DND-41 (cell line): ENCODE measurements at regions not wholly inside any gene's neighbourhood (a gene's known extent, or its start where the extent isn't known, plus 50 kb on each side); places are given as distances from the start of the nearest gene placed in this dataset.

ENCODE experiments used
- ATAC-seq: fragments of 200-7000 bp; cut with Tn5 transposase; 3 replicates; pipeline ENCODE4 v1.9.1; 2021; ENCODE audit warnings: low read depth; ENCODE audit not compliant: insufficient read depth
- DNase-seq: peaks from one replicate; pipeline ENCODE4 v3.0.0-alpha.2; 2020
- H2AFZ ChIP-seq: 2 replicates; pipeline ENCODE4 v1.6.0; 2012; ENCODE audit warnings: low read depth, low read length
- H3K27ac ChIP-seq: 2 replicates; pipeline ENCODE4 v1.5.1; 2012; ENCODE audit warnings: low read length, inconsistent platforms
- H3K27me3 ChIP-seq: fragments of 200-600 bp; sonication (generic); 2 replicates; pipeline ENCODE4 v1.6.0; 2012; ENCODE audit warnings: low read length, mild to moderate bottlenecking, inconsistent platforms; ENCODE audit not compliant: insufficient read depth, poor library complexity
- H3K36me3 ChIP-seq: 2 replicates; pipeline ENCODE4 v1.5.1; 2012; ENCODE audit warnings: low read length, inconsistent platforms; ENCODE audit not compliant: insufficient read depth
- H3K4me1 ChIP-seq: 2 replicates; pipeline ENCODE4 v1.5.1; 2012; ENCODE audit warnings: mild to moderate bottlenecking, low read length; ENCODE audit not compliant: insufficient read depth
- H3K4me2 ChIP-seq: 2 replicates; pipeline ENCODE4 v1.6.0; 2012; ENCODE audit warnings: mild to moderate bottlenecking, moderate library complexity, low read length, inconsistent platforms; ENCODE audit not compliant: insufficient read depth
- H3K4me3 ChIP-seq, 2 experiments: fragments of 200-600 bp in 1 of 2; shearing (Covaris generic) in 1 of 2; 2 replicates each; pipeline ENCODE4 v1.5.1; 2012 to 2016; ENCODE audit warnings: inconsistent platforms in 2 of 2, low read length in 2 of 2, mild to moderate bottlenecking in 2 of 2, low read depth in 1 of 2, moderate library complexity in 1 of 2
- H3K79me2 ChIP-seq: 2 replicates; pipeline ENCODE4 v1.6.0; 2012; ENCODE audit warnings: low read length, inconsistent platforms; ENCODE audit not compliant: insufficient read depth
- H3K9ac ChIP-seq: 2 replicates; pipeline ENCODE4 v1.6.0; 2012; ENCODE audit warnings: low read depth, mild to moderate bottlenecking, inconsistent platforms, low read length, moderate library complexity
- H3K9me3 ChIP-seq: 2 replicates; pipeline ENCODE4 v1.5.1; 2012; ENCODE audit warnings: low read length, moderate library complexity, mild to moderate bottlenecking, inconsistent platforms; ENCODE audit not compliant: insufficient read depth, severe bottlenecking
- H4K20me1 ChIP-seq: 2 replicates; pipeline ENCODE4 v1.6.0; 2012; ENCODE audit warnings: low read length; ENCODE audit not compliant: insufficient read depth
- EZH2 ChIP-seq: IDR thresholded peaks from 3 replicates; pipeline ENCODE4 v1.6.1; 2012; ENCODE audit warnings: borderline replicate concordance, low read depth, mild to moderate bottlenecking, moderate library complexity, low read length, inconsistent platforms; ENCODE audit not compliant: severe bottlenecking
- TF ChIP-seq, protein P1 (sequence below): IDR thresholded peaks from 2 replicates; pipeline ENCODE4 v1.5.1; 2012; ENCODE audit warnings: borderline replicate concordance, low read length, moderate library complexity, mild to moderate bottlenecking; ENCODE audit not compliant: poor library complexity, severe bottlenecking; ENCODE audit errors: extremely low read depth

DNA sequence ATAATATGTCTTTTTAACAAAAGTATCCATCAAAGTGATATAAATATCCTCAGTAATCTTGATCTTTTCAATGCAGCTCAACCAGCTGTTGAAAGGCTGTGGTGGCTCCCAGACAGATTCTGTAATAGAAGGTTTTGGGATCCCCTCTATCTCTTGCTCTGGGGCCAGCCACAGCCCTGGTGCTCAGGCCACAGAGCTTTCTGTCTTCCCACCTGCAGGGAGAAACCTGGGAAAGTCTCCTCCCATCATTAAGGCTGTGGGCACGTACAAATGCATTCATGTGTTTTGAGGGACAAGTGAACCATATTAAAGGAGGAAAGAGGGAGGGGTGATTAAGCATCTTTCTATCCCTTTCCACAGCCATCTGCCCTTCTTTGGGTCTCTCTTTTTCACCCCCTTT is 183.1 kb downstream of the PRDM13 start:
- no peak overlapping the region for H3K4me3 ChIP-seq
- no peaks in the 10 kb centered on the region for H4K20me1 ChIP-seq
- H3K4me2 ChIP-seq = no peak overlapping the region
- H3K79me2 ChIP-seq = no peaks in the 10 kb centered on the region
- ATAC-seq (no peak), DNase-seq (no peak)
- no peak overlapping the region for H2AFZ ChIP-seq
- no peak overlapping the region for H3K27ac ChIP-seq
- no peaks in the 10 kb centered on the region for H3K36me3 ChIP-seq
- H3K9me3 ChIP-seq = no peaks in the 10 kb centered on the region
- no peak overlapping the region for H3K9ac ChIP-seq
- H3K27me3 ChIP-seq = peaks cover 19% of the 10 kb centered on the region
- no peaks in the 10 kb centered on the region for H3K4me1 ChIP-seq
- TF ChIP-seq, protein P1, sequence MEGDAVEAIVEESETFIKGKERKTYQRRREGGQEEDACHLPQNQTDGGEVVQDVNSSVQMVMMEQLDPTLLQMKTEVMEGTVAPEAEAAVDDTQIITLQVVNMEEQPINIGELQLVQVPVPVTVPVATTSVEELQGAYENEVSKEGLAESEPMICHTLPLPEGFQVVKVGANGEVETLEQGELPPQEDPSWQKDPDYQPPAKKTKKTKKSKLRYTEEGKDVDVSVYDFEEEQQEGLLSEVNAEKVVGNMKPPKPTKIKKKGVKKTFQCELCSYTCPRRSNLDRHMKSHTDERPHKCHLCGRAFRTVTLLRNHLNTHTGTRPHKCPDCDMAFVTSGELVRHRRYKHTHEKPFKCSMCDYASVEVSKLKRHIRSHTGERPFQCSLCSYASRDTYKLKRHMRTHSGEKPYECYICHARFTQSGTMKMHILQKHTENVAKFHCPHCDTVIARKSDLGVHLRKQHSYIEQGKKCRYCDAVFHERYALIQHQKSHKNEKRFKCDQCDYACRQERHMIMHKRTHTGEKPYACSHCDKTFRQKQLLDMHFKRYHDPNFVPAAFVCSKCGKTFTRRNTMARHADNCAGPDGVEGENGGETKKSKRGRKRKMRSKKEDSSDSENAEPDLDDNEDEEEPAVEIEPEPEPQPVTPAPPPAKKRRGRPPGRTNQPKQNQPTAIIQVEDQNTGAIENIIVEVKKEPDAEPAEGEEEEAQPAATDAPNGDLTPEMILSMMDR = no peak
- no peak for TF ChIP-seq EZH2

GRCh38 chr6:99790679-99791078 is 184.0 kb downstream of the PRDM13 start:
- H3K36me3 ChIP-seq = no peaks in the 10 kb centered on the region
- DNase-seq = no peak
- TF ChIP-seq, protein P1 = peak; percentile 39
- TF ChIP-seq EZH2 = no peak
- H3K4me1 ChIP-seq = no peaks in the 10 kb centered on the region
- H2AFZ ChIP-seq = no peak overlapping the region
- no peaks in the 10 kb centered on the region for H4K20me1 ChIP-seq
- no peaks in the 10 kb centered on the region for H3K79me2 ChIP-seq
- peaks cover 16% of the 10 kb centered on the region for H3K27me3 ChIP-seq
- H3K4me3 ChIP-seq = no peak overlapping the region
- no peak overlapping the region for H3K4me2 ChIP-seq
- H3K9ac ChIP-seq = no peak overlapping the region
- H3K9me3 ChIP-seq = no peaks in the 10 kb centered on the region
- H3K27ac ChIP-seq = no peak overlapping the region
- no peak for ATAC-seq

DNA sequence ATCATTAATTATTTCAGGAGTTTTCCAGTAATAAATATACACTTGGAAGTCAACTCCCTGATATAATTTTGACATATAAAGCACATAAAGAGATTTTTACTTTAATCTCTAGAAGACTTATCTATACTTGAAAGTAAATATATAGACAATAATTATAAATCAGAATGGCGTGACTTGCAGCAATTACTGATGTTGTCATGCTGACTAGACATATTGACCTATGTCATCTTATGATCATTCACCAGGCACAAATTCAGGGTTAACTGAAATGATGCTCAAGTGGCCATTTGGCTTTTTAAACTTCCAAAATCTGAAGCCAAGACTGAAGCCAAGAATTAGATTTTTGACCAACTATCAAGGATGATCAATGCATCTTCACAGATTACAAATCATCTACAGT is 192.2 kb downstream of the MCHR2 start:
- H3K27me3 ChIP-seq = no peaks in the 10 kb centered on the region
- H3K27ac ChIP-seq = no peak overlapping the region
- TF ChIP-seq, protein P1 = no peak
- no peak for TF ChIP-seq EZH2
- no peaks in the 10 kb centered on the region for H3K79me2 ChIP-seq
- H3K9ac ChIP-seq = no peak overlapping the region
- no peaks in the 10 kb centered on the region for H3K36me3 ChIP-seq
- no peak overlapping the region for H3K4me2 ChIP-seq
- no peaks in the 10 kb centered on the region for H3K4me1 ChIP-seq
- H2AFZ ChIP-seq = no peak overlapping the region
- no peaks in the 10 kb centered on the region for H4K20me1 ChIP-seq
- ATAC-seq = no peak
- DNase-seq = no peak
- no peak overlapping the region for H3K4me3 ChIP-seq
- no peaks in the 10 kb centered on the region for H3K9me3 ChIP-seq
